IMR-90 (cell line): ENCODE measurements at regions not wholly inside any gene's neighbourhood (a gene's known extent, or its start where the extent isn't known, plus 50 kb on each side); places are given as distances from the start of the nearest gene placed in this dataset.

Experiments
- ATAC-seq: fragments of 200-7000 bp; cut with Tn5 transposase; 2 replicates; pipeline ENCODE4 v1.9.1; 2020; ENCODE audit warnings: low read depth, mild to moderate bottlenecking, moderate library complexity
- BruUV-seq: library from RNA; stranded (reverse); fragments of 400-500 nt; replicated peaks from 2 replicates; lab custom pipeline; 2021; lab: Mats Ljungman, UMichigan
- CTCF ChIA-PET: fragments of 300-600 bp; formaldehyde crosslinking; extraction: SDS; loops from one replicate; lab custom pipeline; 2021; ENCODE audit warnings: antibody characterized with exemption; lab: Yijun Ruan, JAX
- POLR2A ChIA-PET: fragments of 300-600 bp; sonication (Branson Sonifier 250); formaldehyde crosslinking; loops from one replicate; lab custom pipeline; 2022; ENCODE audit warnings: antibody characterized with exemption; ENCODE audit not compliant: unreplicated experiment; lab: Charles Lee
- DNase-seq: peaks from one replicate; pipeline ENCODE4 v3.0.0; 2013
- H2AFZ ChIP-seq: replicated peaks from 2 replicates; pipeline ENCODE3; 2013; ENCODE audit warnings: low read length, mild to moderate bottlenecking; ENCODE audit not compliant: poor library complexity
- H2AK5ac ChIP-seq: 2 replicates; pipeline ENCODE4 v1.6.1; 2013; ENCODE audit warnings: low read depth, low read length, inconsistent platforms
- H2AK9ac ChIP-seq: replicated peaks from 2 replicates; pipeline ENCODE3; 2013; ENCODE audit warnings: mild to moderate bottlenecking, low read depth, low read length, moderate library complexity; ENCODE audit not compliant: poor library complexity
- H2BK120ac ChIP-seq: 2 replicates; pipeline ENCODE4 v1.6.1; 2013; ENCODE audit warnings: low read depth, low read length, inconsistent platforms
- H2BK15ac ChIP-seq: 3 replicates; pipeline ENCODE4 v1.6.1; 2013; ENCODE audit warnings: low read depth, low read length, inconsistent platforms
- H2BK20ac ChIP-seq: 2 replicates; pipeline ENCODE4 v1.6.1; 2013; ENCODE audit warnings: low read depth, mild to moderate bottlenecking, inconsistent platforms, low read length, moderate library complexity
- H2BK5ac ChIP-seq: 2 replicates; pipeline ENCODE4 v1.6.1; 2013; ENCODE audit warnings: mild to moderate bottlenecking, low read depth, low read length, inconsistent platforms; ENCODE audit not compliant: poor library complexity, severe bottlenecking
- H3K14ac ChIP-seq: replicated peaks from 2 replicates; pipeline ENCODE4 v1.6.1; 2013; ENCODE audit warnings: low read depth, low read length, inconsistent platforms
- H3K18ac ChIP-seq: 2 replicates; pipeline ENCODE4 v1.6.1; 2013; ENCODE audit warnings: low read depth, low read length, control low read depth
- H3K23ac ChIP-seq: 2 replicates; pipeline ENCODE4 v1.6.1; 2013; ENCODE audit warnings: low read depth, low read length, inconsistent platforms
- H3K27ac ChIP-seq: 2 replicates; pipeline ENCODE4 v1.5.1; 2013; ENCODE audit warnings: mild to moderate bottlenecking, control low read depth, low read length; ENCODE audit not compliant: insufficient read depth
- H3K27me3 ChIP-seq: 2 replicates; pipeline ENCODE4 v1.6.1; 2013; ENCODE audit warnings: low read length; ENCODE audit not compliant: control insufficient read depth, insufficient read depth
- H3K36me3 ChIP-seq: 2 replicates; pipeline ENCODE4 v1.6.1; 2013; ENCODE audit warnings: low read length, mixed read lengths; ENCODE audit not compliant: control insufficient read depth, insufficient read depth
- H3K4ac ChIP-seq: 2 replicates; pipeline ENCODE4 v1.6.1; 2013; ENCODE audit warnings: low read depth, low read length, inconsistent platforms
- H3K4me1 ChIP-seq: 2 replicates; pipeline ENCODE4 v1.6.1; 2013; ENCODE audit warnings: low read length, mixed read lengths; ENCODE audit not compliant: control insufficient read depth, insufficient read depth
- H3K4me2 ChIP-seq: 2 replicates; pipeline ENCODE4 v1.6.1; 2013; ENCODE audit warnings: low read depth, mild to moderate bottlenecking, control low read depth, low read length, moderate library complexity
- H3K4me3 ChIP-seq: 2 replicates; pipeline ENCODE4 v1.5.1; 2013; ENCODE audit warnings: low read depth, mild to moderate bottlenecking, control low read depth, low read length, moderate library complexity; ENCODE audit not compliant: insufficient read depth
- H3K56ac ChIP-seq: 2 replicates; pipeline ENCODE4 v1.6.1; 2013; ENCODE audit warnings: low read length, inconsistent platforms; ENCODE audit not compliant: insufficient read depth; ENCODE audit errors: extremely low read depth
- H3K79me1 ChIP-seq, 2 experiments: 2 replicates each; pipeline ENCODE4 v1.6.1; 2013; ENCODE audit warnings: low read length in 2 of 2, inconsistent platforms in 1 of 2, low read depth in 1 of 2
- H3K9ac ChIP-seq: 2 replicates; pipeline ENCODE4 v1.6.1; 2013; ENCODE audit warnings: low read depth, low read length, control low read depth
- H3K9me1 ChIP-seq: 2 replicates; pipeline ENCODE4 v1.6.1; 2013; ENCODE audit warnings: low read length, inconsistent platforms; ENCODE audit not compliant: insufficient read depth
- H3K9me3 ChIP-seq: 2 replicates; pipeline ENCODE4 v1.6.1; 2013; ENCODE audit warnings: low read length; ENCODE audit not compliant: control insufficient read depth, insufficient read depth
- H4K20me1 ChIP-seq: 2 replicates; pipeline ENCODE4 v1.6.1; 2013; ENCODE audit warnings: low read length, inconsistent platforms; ENCODE audit not compliant: insufficient read depth
- H4K5ac ChIP-seq: 2 replicates; pipeline ENCODE4 v1.6.1; 2013; ENCODE audit warnings: mild to moderate bottlenecking, low read depth, low read length, control low read depth
- H4K8ac ChIP-seq, 2 experiments: 2 replicates each; pipeline ENCODE4 v1.6.1; 2013; ENCODE audit warnings: low read depth in 2 of 2, low read length in 2 of 2, control low read depth in 1 of 2, inconsistent platforms in 1 of 2
- H4K91ac ChIP-seq: 2 replicates; pipeline ENCODE4 v1.6.1; 2013; ENCODE audit warnings: low read depth, low read length, inconsistent platforms; ENCODE audit not compliant: insufficient read depth
- BHLHE40 ChIP-seq: fragments of 150-350 bp; IDR thresholded peaks from 2 replicates; pipeline ENCODE4 v1.6.1; 2016; ENCODE audit warnings: mild to moderate bottlenecking, low read depth, low read length
- CEBPB ChIP-seq: IDR thresholded peaks from 2 replicates; pipeline ENCODE4 v1.6.1; 2012; ENCODE audit warnings: low read depth, low read length, improper control_type of control experiment
- CHD1 ChIP-seq: IDR thresholded peaks from 2 replicates; pipeline ENCODE4 v1.6.1; 2012; ENCODE audit warnings: low read depth, low read length, improper control_type of control experiment
- FOS ChIP-seq: fragments of 150-350 bp; IDR thresholded peaks from 2 replicates; pipeline ENCODE4 v1.6.1; 2016; ENCODE audit warnings: low read depth, low read length
- MAFK ChIP-seq: IDR thresholded peaks from 2 replicates; pipeline ENCODE4 v1.6.1; 2012; ENCODE audit warnings: low read depth, low read length, improper control_type of control experiment
- MAZ ChIP-seq: IDR thresholded peaks from 2 replicates; pipeline ENCODE4 v1.6.1; 2012; ENCODE audit warnings: low read depth, mild to moderate bottlenecking, low read length, improper control_type of control experiment, moderate library complexity, borderline replicate concordance
- MXI1 ChIP-seq: IDR thresholded peaks from 2 replicates; pipeline ENCODE4 v1.6.1; 2012; ENCODE audit warnings: low read depth, mild to moderate bottlenecking, low read length, moderate library complexity, borderline replicate concordance
- NFE2L2 ChIP-seq: fragments of 150-350 bp; IDR thresholded peaks from 2 replicates; pipeline ENCODE4 v1.6.1; 2016; ENCODE audit warnings: low read depth, mild to moderate bottlenecking, low read length
- POLR2A ChIP-seq: IDR thresholded peaks from 2 replicates; pipeline ENCODE4 v1.6.1; 2012; ENCODE audit warnings: mild to moderate bottlenecking, low read depth, low read length
- RAD21 ChIP-seq: IDR thresholded peaks from 2 replicates; pipeline ENCODE4 v1.6.1; 2012; ENCODE audit warnings: low read length, improper control_type of control experiment
- RCOR1 ChIP-seq: IDR thresholded peaks from 2 replicates; pipeline ENCODE4 v1.6.1; 2012; ENCODE audit warnings: mild to moderate bottlenecking, low read length, improper control_type of control experiment; ENCODE audit not compliant: insufficient replicate concordance
- RFX5 ChIP-seq: IDR thresholded peaks from 2 replicates; pipeline ENCODE4 v1.8.0; 2012; ENCODE audit warnings: low read depth, mild to moderate bottlenecking, low read length, moderate library complexity
- SMC3 ChIP-seq: fragments of 150-350 bp; IDR thresholded peaks from 2 replicates; pipeline ENCODE4 v1.6.1; 2016; ENCODE audit warnings: low read depth, mild to moderate bottlenecking, antibody characterized with exemption, low read length, moderate library complexity
- USF2 ChIP-seq: fragments of 150-350 bp; IDR thresholded peaks from 2 replicates; pipeline ENCODE4 v1.6.1; 2017; ENCODE audit warnings: mild to moderate bottlenecking, antibody characterized with exemption, low read length, low read depth
- WGBS, 2 experiments: methylation state at CpG; one replicate each; pipeline versions ENCODE4 v1.1.5 to v1.1.7; 2013; ENCODE audit warnings: missing lambda C conversion rate in 2 of 2; ENCODE audit not compliant: insufficient read length in 1 of 2; ENCODE audit errors: extremely low coverage in 2 of 2; 5-methylcytosine and 5-hydroxymethylcytosine counted together
- dilution Hi-C: fragments of 300-500 bp; cut with HindIII; formaldehyde crosslinking; loops from one replicate; pipeline ENCODE4 v1.14.3; 2018; ENCODE audit warnings: low sequenced_read_pairs; ENCODE audit not compliant: unreplicated experiment
- in situ Hi-C: fragments of 300-500 bp; cut with MboI; formaldehyde crosslinking; loops from 3 replicates; pipeline ENCODE4 v1.14.3; 2019; ENCODE audit warnings: low sequenced_read_pairs, inconsistent platforms, mixed read lengths
- intact Hi-C: fragments of 100-400 bp; cut with micrococcal nuclease; formaldehyde crosslinking; loops from 2 replicates; pipeline ENCODE4 v1.10.0; 2022
- TF ChIP-seq, protein P1 (sequence below): conservative IDR thresholded peaks from 2 replicates; pipeline ENCODE4 v1.5.1; 2012; ENCODE audit warnings: mild to moderate bottlenecking, low read depth, low read length, improper control_type of control experiment
- TF ChIP-seq, protein P2 (sequence below): fragments of 150-350 bp; IDR thresholded peaks from 2 replicates; pipeline ENCODE4 v1.6.1; 2016; ENCODE audit warnings: low read depth, mild to moderate bottlenecking, low read length, moderate library complexity, borderline replicate concordance

DNA sequence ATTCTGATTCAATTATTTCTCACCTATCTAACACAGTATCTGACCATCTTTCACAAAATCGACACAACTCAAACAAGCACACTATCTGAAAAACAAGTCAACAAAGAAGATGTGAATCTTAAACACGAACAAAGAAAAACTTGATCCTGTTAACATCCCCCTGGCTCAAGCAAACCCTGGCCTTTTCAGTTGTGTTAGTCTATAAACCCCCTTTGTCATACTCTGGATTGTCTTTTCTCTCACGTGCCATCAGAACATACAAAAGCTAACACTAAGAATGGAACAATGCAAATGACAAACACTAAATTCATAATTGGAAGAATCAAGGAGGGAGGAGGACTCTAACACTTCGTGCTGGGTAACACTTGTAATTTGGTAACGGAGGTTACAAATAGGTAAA lies 168.7 kb downstream of the GASK1B start:
- Histone ChIP-seq H2AFZ (no peak overlapping the region), H2AK5ac (no peak overlapping the region), H3K4me2 (no peak overlapping the region), H3K27ac (no peak overlapping the region), H2BK120ac (no peak overlapping the region), H4K91ac (no peak overlapping the region), H3K36me3 (no peaks in the 10 kb centered on the region), H2BK5ac (no peak overlapping the region), H2BK15ac (no peak overlapping the region), H4K8ac (no peak overlapping the region), H3K9me3 (no peaks in the 10 kb centered on the region), H4K20me1 (no peaks in the 10 kb centered on the region), H3K27me3 (no peaks in the 10 kb centered on the region), H3K23ac (no peak overlapping the region), H3K4me3 (no peak overlapping the region), H3K14ac (0 out of 2 replicates have a peak overlapping the region, but pooled peaks have one; percentile 15), H3K4me1 (0 out of 2 replicates have a peak, but pooled peaks cover 1% of the 10 kb centered on the region), H2AK9ac (no peak overlapping the region), H3K4ac (no peak overlapping the region), H3K56ac (no peak overlapping the region), H3K79me1 (no peaks in the 10 kb centered on the region), H3K9ac (no peak overlapping the region), H4K5ac (no peak overlapping the region), H2BK20ac (no peak overlapping the region), H3K9me1 (no peaks in the 10 kb centered on the region), H3K18ac (peak overlapping the region; percentile 51)
- in situ Hi-C loops, result no loop called here
- DNase-seq, result no peak
- TF ChIP-seq USF2 (no peak), RCOR1 (no peak), CEBPB (no peak), RFX5 (no peak), MAZ (no peak), MXI1 (no peak), RAD21 (no peak), POLR2A (no peak), FOS (no peak), BHLHE40 (no peak), CHD1 (no peak), SMC3 (no peak), NFE2L2 (no peak), MAFK (no peak)
- TF ChIP-seq, protein P1, sequence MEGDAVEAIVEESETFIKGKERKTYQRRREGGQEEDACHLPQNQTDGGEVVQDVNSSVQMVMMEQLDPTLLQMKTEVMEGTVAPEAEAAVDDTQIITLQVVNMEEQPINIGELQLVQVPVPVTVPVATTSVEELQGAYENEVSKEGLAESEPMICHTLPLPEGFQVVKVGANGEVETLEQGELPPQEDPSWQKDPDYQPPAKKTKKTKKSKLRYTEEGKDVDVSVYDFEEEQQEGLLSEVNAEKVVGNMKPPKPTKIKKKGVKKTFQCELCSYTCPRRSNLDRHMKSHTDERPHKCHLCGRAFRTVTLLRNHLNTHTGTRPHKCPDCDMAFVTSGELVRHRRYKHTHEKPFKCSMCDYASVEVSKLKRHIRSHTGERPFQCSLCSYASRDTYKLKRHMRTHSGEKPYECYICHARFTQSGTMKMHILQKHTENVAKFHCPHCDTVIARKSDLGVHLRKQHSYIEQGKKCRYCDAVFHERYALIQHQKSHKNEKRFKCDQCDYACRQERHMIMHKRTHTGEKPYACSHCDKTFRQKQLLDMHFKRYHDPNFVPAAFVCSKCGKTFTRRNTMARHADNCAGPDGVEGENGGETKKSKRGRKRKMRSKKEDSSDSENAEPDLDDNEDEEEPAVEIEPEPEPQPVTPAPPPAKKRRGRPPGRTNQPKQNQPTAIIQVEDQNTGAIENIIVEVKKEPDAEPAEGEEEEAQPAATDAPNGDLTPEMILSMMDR, result no peak
- TF ChIP-seq, protein P2, sequence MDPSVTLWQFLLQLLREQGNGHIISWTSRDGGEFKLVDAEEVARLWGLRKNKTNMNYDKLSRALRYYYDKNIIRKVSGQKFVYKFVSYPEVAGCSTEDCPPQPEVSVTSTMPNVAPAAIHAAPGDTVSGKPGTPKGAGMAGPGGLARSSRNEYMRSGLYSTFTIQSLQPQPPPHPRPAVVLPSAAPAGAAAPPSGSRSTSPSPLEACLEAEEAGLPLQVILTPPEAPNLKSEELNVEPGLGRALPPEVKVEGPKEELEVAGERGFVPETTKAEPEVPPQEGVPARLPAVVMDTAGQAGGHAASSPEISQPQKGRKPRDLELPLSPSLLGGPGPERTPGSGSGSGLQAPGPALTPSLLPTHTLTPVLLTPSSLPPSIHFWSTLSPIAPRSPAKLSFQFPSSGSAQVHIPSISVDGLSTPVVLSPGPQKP, result no peak
- intact Hi-C loops, result no loop called here
- ATAC-seq, result no peak
- dilution Hi-C loops, result loop anchor here (25.0 kb wide), 1 partner anchor 183 kb away; no protein-coding TSS in a partner anchor
- ChIA-PET CTCF (interaction anchor here (1.2 kb wide), 1 partner anchor 172 kb away, joined by 4 read pairs; no protein-coding TSS in a partner anchor), POLR2A (no interaction called here)
- no TSS peak for BruUV-seq
- 60% methylated on average over 3 of the region's 5 CpGs; no CpG with 5 or more reads in 1 of the 2 experiments for WGBS, 2 experiments
